Pancreas (tissue), 10 donors: ENCODE measurements at regions not wholly inside any gene's neighbourhood (a gene's known extent, or its start where the extent isn't known, plus 50 kb on each side); places are given as distances from the start of the nearest gene placed in this dataset.
A peak's percentile ranks its signal among the peaks of the same experiment; 100 is the strongest.

Source experiments
- ATAC-seq, 4 donors: fragments of 200-7000 bp; cut with Tn5 transposase; one replicate each; pipeline versions ENCODE4 v1.8.0 to v1.9.1; 2020; ENCODE audit warnings: mild to moderate bottlenecking in 4 of 4, moderate library complexity in 4 of 4
- DNase-seq, 6 donors: peaks; one replicate each; pipeline ENCODE4 v3.0.0-alpha.2; 2020
- FAIRE-seq: peaks from 2 replicates; lab custom pipeline; 2012; peaks lifted over from hg19 to GRCh38; lab: Jason Lieb, UNC
- H3K27ac ChIP-seq, 4 donors: fragments of 200-600 bp; sonication (generic); 1 replicate in 3 of 4; 2 replicates in 1 of 4; pipeline versions ENCODE4 v1.5.0 to v1.8.0; 2020
- H3K27me3 ChIP-seq, 4 donors: fragments of 200-600 bp; one replicate each; pipeline ENCODE4 v1.8.0; 2021
- H3K36me3 ChIP-seq, 3 donors: fragments of 200-600 bp; sonication (generic) in 1 of 3; one replicate each; pipeline versions ENCODE4 v1.5.0 to v1.8.0; 2020 to 2021
- H3K4me1 ChIP-seq, 3 donors: fragments of 200-600 bp; one replicate each; pipeline ENCODE4 v1.8.0; 2021
- H3K4me3 ChIP-seq, 4 donors: fragments of 200-600 bp; sonication (generic) in 2 of 4; one replicate each; pipeline versions ENCODE4 v1.5.0 to v1.8.0; 2020 to 2021
- H3K9me3 ChIP-seq, 4 donors: fragments of 200-600 bp; one replicate each; pipeline ENCODE4 v1.8.0; 2021
- CTCF ChIP-seq, 4 donors: fragments of 200-600 bp; sonication (generic) in 3 of 4; IDR thresholded peaks; one replicate each; pipeline versions ENCODE4 v1.5.0 to v1.8.0; 2021; ENCODE audit warnings: antibody characterized with exemption in 4 of 4
- WGBS, 2 donors: extraction: QIAGEN DNeasy Blood & Tissue Kit; methylation state at CpG; one replicate each; pipeline ENCODE4 v1.1.7; 2013; 5-methylcytosine and 5-hydroxymethylcytosine counted together
- intact Hi-C, 3 donors: fragments of 100-400 bp; cut with DNase I; formaldehyde crosslinking; loops; one replicate each; pipeline versions ENCODE4 v1.11.1 to v1.14.2; 2022
- donor health status: healthy with polysubstance abuse.
- donor health status: DM: no; HTN: no; CAD: no; lungs with moderate emphysema.
- donor health status: DM: no; HTN: no; CAD: no.
- donor health status: control.
- donor health status: control.
- donor health status: Bipolar disorder and iron deficiency.
- donor health status: DM: yes; HTN: yes; CAD: no.
- donor health status: DM: no; HTN: no; CAD: no.
- donor health status: DM: no; HTN: no; CAD: no.
- donor health status: DM: yes; HTN: yes; CAD: no.

- DNase-seq (no peak), ATAC-seq (no peak), FAIRE-seq (no peak)
- Histone ChIP-seq H3K4me3 (no peak overlapping the region), H3K9me3 (no peaks in the 10 kb centered on the region), H3K27ac (no peak overlapping the region), H3K4me1 (no peaks in the 10 kb centered on the region), H3K36me3 (no peaks in the 10 kb centered on the region), H3K27me3 (no peaks in the 10 kb centered on the region)
- 95 to 96% methylated on average over 2 of the region's 2 CpGs for WGBS, 2 donors
- no peak for TF ChIP-seq CTCF (IDR thresholded peaks at IDR 0.05)
- intact Hi-C loops, result no loop called here
Observed at GRCh38 chr2:46828491-46829230, 86.9 kb downstream of the MCFD2 start.

GRCh38 chr2:46828135-46828438 lies 87.5 kb downstream of the MCFD2 start:
- intact Hi-C loops, result no loop called here
- DNase-seq, result no peak
- no peak for ATAC-seq
- Histone ChIP-seq H3K4me3 (no peak overlapping the region), H3K4me1 (no peaks in the 10 kb centered on the region), H3K27ac (no peak overlapping the region), H3K9me3 (no peaks in the 10 kb centered on the region), H3K36me3 (no peaks in the 10 kb centered on the region), H3K27me3 (no peaks in the 10 kb centered on the region)
- no peak for FAIRE-seq
- 78 to 95% methylated on average over 3 of the region's 3 CpGs for WGBS, 2 donors
- no peak for TF ChIP-seq CTCF (IDR thresholded peaks at IDR 0.05)

GRCh38 chr2:46827274-46828134 lies 88.1 kb downstream of the MCFD2 start:
- Histone ChIP-seq H3K36me3 (no peaks in the 10 kb centered on the region), H3K27ac (no peak overlapping the region), H3K4me3 (no peak overlapping the region), H3K27me3 (no peaks in the 10 kb centered on the region), H3K4me1 (no peaks in the 10 kb centered on the region), H3K9me3 (no peaks in the 10 kb centered on the region)
- intact Hi-C loops, result no loop called here
- DNase-seq (no peak), FAIRE-seq (no peak), ATAC-seq (no peak)
- TF ChIP-seq CTCF (IDR thresholded peaks at IDR 0.05), result no peak
- whole genome bisulfite sequencing, 2 donors, result 76 to 77% methylated on average over 12 of the region's 12 CpGs

GRCh38 chr2:46826569-46827245 lies 88.9 kb downstream of the MCFD2 start:
- ATAC-seq, result no peak
- intact Hi-C loops, result no loop called here
- Histone ChIP-seq H3K9me3 (no peaks in the 10 kb centered on the region), H3K27me3 (no peaks in the 10 kb centered on the region), H3K36me3 (no peaks in the 10 kb centered on the region), H3K4me3 (no peak overlapping the region), H3K4me1 (no peaks in the 10 kb centered on the region), H3K27ac (no peak overlapping the region)
- peak in 1 of 6 donors; percentile 26 for DNase-seq
- no peak for FAIRE-seq
- no peak for TF ChIP-seq CTCF (IDR thresholded peaks at IDR 0.05)
- 66 to 79% methylated on average over 15 of the region's 15 CpGs for WGBS, 2 donors
